ENCODE measurements at regions not wholly inside any gene's neighbourhood (a gene's known extent, or its start where the extent isn't known, plus 50 kb on each side); places are given as distances from the start of the nearest gene placed in this dataset.

- peaks cover 11% of the 10 kb centered on the region for H3K9me3 Mint-ChIP-seq (ENCODE audit: low read depth)
- TF ChIP-seq CTCF (IDR thresholded peaks at IDR 0.05), result no peak
- H3K4me3 Mint-ChIP-seq (ENCODE audit: unreplicated experiment), result no peak overlapping the region
- DNase-seq (ENCODE audit: low spot score), result no peak
- no peaks in the 10 kb centered on the region for H3K36me3 Mint-ChIP-seq (ENCODE audit: low read depth)
- H3K27ac Mint-ChIP-seq (ENCODE audit: unreplicated experiment), result no peak overlapping the region
- peaks cover 24% of the 10 kb centered on the region for H3K27me3 Mint-ChIP-seq (ENCODE audit: low read depth)
- no peaks in the 10 kb centered on the region for H3K4me1 Mint-ChIP-seq (ENCODE audit: low read depth)
These were observed 206.1 kb upstream of the HDAC4 start for GRCh38 chr2:239606741-239607516.

- H3K4me1 Mint-ChIP-seq (ENCODE audit: low read depth), result no peaks in the 10 kb centered on the region
- no peak for DNase-seq (ENCODE audit: low spot score)
- peaks cover 24% of the 10 kb centered on the region for H3K27me3 Mint-ChIP-seq (ENCODE audit: low read depth)
- H3K9me3 Mint-ChIP-seq (ENCODE audit: low read depth), result peaks cover 11% of the 10 kb centered on the region
- TF ChIP-seq CTCF (IDR thresholded peaks at IDR 0.05), result no peak
- no peak overlapping the region for H3K27ac Mint-ChIP-seq (ENCODE audit: unreplicated experiment)
- no peak overlapping the region for H3K4me3 Mint-ChIP-seq (ENCODE audit: unreplicated experiment)
- H3K36me3 Mint-ChIP-seq (ENCODE audit: low read depth), result no peaks in the 10 kb centered on the region
These were observed 205.2 kb upstream of the HDAC4 start for GRCh38 chr2:239605976-239606375.

GRCh38 chr2:239605409-239605808 lies 204.6 kb upstream of the HDAC4 start:
- Mint-ChIP-seq H3K4me3 (ENCODE audit: unreplicated experiment) (no peak overlapping the region), H3K9me3 (ENCODE audit: low read depth) (peaks cover 11% of the 10 kb centered on the region), H3K27me3 (ENCODE audit: low read depth) (peaks cover 24% of the 10 kb centered on the region), H3K27ac (ENCODE audit: unreplicated experiment) (no peak overlapping the region), H3K36me3 (ENCODE audit: low read depth) (no peaks in the 10 kb centered on the region), H3K4me1 (ENCODE audit: low read depth) (no peaks in the 10 kb centered on the region)
- no peak for TF ChIP-seq CTCF (IDR thresholded peaks at IDR 0.05)
- no peak for DNase-seq (ENCODE audit: low spot score)

- Mint-ChIP-seq H3K27me3 (ENCODE audit: low read depth) (peaks cover 24% of the 10 kb centered on the region), H3K27ac (ENCODE audit: unreplicated experiment) (no peak overlapping the region), H3K4me1 (ENCODE audit: low read depth) (no peaks in the 10 kb centered on the region), H3K9me3 (ENCODE audit: low read depth) (peaks cover 11% of the 10 kb centered on the region), H3K4me3 (ENCODE audit: unreplicated experiment) (no peak overlapping the region), H3K36me3 (ENCODE audit: low read depth) (no peaks in the 10 kb centered on the region)
- TF ChIP-seq CTCF (IDR thresholded peaks at IDR 0.05), result no peak
- no peak for DNase-seq (ENCODE audit: low spot score)
These were observed 204.0 kb upstream of the HDAC4 start for GRCh38 chr2:239604861-239605260.

- peak; percentile 62 for DNase-seq (ENCODE audit: low spot score)
- Mint-ChIP-seq H3K36me3 (ENCODE audit: low read depth) (no peaks in the 10 kb centered on the region), H3K4me1 (ENCODE audit: low read depth) (no peaks in the 10 kb centered on the region), H3K27me3 (ENCODE audit: low read depth) (peaks cover 19% of the 10 kb centered on the region), H3K4me3 (ENCODE audit: unreplicated experiment) (no peak overlapping the region), H3K9me3 (ENCODE audit: low read depth) (peaks cover 11% of the 10 kb centered on the region), H3K27ac (ENCODE audit: unreplicated experiment) (no peak overlapping the region)
- TF ChIP-seq CTCF (IDR thresholded peaks at IDR 0.05), result no peak
These were observed 202.9 kb upstream of the HDAC4 start for GRCh38 chr2:239603411-239604356.

Data from chondrocyte (in vitro differentiated cells).